Lung (tissue), 11 donors: ENCODE measurements at regions not wholly inside any gene's neighbourhood (a gene's known extent, or its start where the extent isn't known, plus 50 kb on each side); places are given as distances from the start of the nearest gene placed in this dataset.
A peak's percentile ranks its signal among the peaks of the same experiment; 100 is the strongest.

ENCODE experiments used
- ATAC-seq: fragments of 200-7000 bp; cut with Tn5 transposase; one replicate; pipeline ENCODE4 v1.9.1; 2020; ENCODE audit warnings: moderate number of reproducible peaks; ENCODE audit not compliant: insufficient read depth, low FRiP score
- DNase-seq, 3 donors: peaks; one replicate each; pipeline ENCODE4 v3.0.0-alpha.2; 2013 to 2017
- H3K27ac ChIP-seq, 2 donors: one replicate each; pipeline ENCODE4 v1.5.1; 2013; ENCODE audit warnings: mild to moderate bottlenecking in 2 of 2, moderate library complexity in 2 of 2, control low read depth in 1 of 2, inconsistent platforms in 1 of 2, low read depth in 1 of 2, low read length in 1 of 2
- H3K27me3 ChIP-seq, 3 donors: one replicate each; pipeline ENCODE4 v1.5.1; 2013; ENCODE audit warnings: low read length in 2 of 3; ENCODE audit not compliant: control insufficient read depth in 3 of 3, insufficient read depth in 3 of 3
- H3K36me3 ChIP-seq, 4 donors: one replicate each; pipeline ENCODE4 v1.5.1; 2013; ENCODE audit warnings: low read length in 4 of 4, mild to moderate bottlenecking in 1 of 4, moderate library complexity in 1 of 4; ENCODE audit not compliant: control insufficient read depth in 4 of 4, insufficient read depth in 4 of 4
- H3K4me1 ChIP-seq, 5 donors: one replicate each; pipeline ENCODE4 v1.5.1; 2013; ENCODE audit warnings: low read length in 5 of 5, mild to moderate bottlenecking in 2 of 5, moderate library complexity in 1 of 5; ENCODE audit not compliant: control insufficient read depth in 5 of 5, insufficient read depth in 5 of 5
- H3K4me3 ChIP-seq: one replicate; pipeline ENCODE4 v1.5.1; 2013; ENCODE audit warnings: mild to moderate bottlenecking, control low read depth, moderate library complexity
- H3K9ac ChIP-seq, 2 donors: one replicate each; pipeline ENCODE4 v1.5.1; 2013; ENCODE audit warnings: low read length in 2 of 2, control low read depth in 1 of 2; ENCODE audit not compliant: insufficient read depth in 1 of 2
- H3K9me3 ChIP-seq, 4 donors: one replicate each; pipeline ENCODE4 v1.5.1; 2013; ENCODE audit warnings: low read length in 3 of 4, mild to moderate bottlenecking in 1 of 4, moderate library complexity in 1 of 4; ENCODE audit not compliant: control insufficient read depth in 4 of 4, insufficient read depth in 3 of 4
- WGBS, 2 donors: extraction: QIAGEN DNeasy Blood & Tissue Kit; methylation state at CpG; one replicate each; pipeline ENCODE4 v1.1.7; 2013; 5-methylcytosine and 5-hydroxymethylcytosine counted together
- TF ChIP-seq, protein P1 (sequence below): IDR thresholded peaks from 2 replicates; pipeline ENCODE4 v1.5.1; 2012; ENCODE audit warnings: mild to moderate bottlenecking; ENCODE audit errors: control extremely low read depth, extremely low read depth
- donor health status: control.
- donor health status: control.
- donor health status: Bipolar disorder and iron deficiency.
- donor health status: healthy.
- donor health status: DM: yes; HTN: yes; CAD: no.

DNA sequence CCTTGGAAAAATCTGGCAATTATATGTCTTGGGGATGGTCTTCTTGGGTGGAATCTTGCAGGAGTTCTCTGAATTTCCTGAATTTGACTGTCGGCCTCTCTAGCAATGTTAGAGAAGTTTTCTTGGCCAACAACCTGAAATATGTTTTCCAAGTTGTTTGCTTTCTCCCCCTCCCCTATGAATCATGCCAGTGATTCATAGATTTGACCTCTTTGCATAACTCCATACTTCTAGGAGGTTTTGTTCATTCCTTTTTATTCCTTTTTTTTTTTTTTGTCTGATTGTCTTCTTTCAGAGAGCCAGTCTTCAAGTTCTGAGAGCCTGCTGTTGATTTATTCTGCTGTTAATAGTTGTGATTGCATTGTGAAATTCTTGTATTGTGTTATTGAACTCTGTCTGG, 56.7 kb upstream of the SLC44A1 start:
- TF ChIP-seq, protein P1, sequence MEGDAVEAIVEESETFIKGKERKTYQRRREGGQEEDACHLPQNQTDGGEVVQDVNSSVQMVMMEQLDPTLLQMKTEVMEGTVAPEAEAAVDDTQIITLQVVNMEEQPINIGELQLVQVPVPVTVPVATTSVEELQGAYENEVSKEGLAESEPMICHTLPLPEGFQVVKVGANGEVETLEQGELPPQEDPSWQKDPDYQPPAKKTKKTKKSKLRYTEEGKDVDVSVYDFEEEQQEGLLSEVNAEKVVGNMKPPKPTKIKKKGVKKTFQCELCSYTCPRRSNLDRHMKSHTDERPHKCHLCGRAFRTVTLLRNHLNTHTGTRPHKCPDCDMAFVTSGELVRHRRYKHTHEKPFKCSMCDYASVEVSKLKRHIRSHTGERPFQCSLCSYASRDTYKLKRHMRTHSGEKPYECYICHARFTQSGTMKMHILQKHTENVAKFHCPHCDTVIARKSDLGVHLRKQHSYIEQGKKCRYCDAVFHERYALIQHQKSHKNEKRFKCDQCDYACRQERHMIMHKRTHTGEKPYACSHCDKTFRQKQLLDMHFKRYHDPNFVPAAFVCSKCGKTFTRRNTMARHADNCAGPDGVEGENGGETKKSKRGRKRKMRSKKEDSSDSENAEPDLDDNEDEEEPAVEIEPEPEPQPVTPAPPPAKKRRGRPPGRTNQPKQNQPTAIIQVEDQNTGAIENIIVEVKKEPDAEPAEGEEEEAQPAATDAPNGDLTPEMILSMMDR: no peak
- Histone ChIP-seq H3K9ac (no peak overlapping the region), H3K27me3 (no peaks in the 10 kb centered on the region), H3K4me1 (peaks cover 0 to 2% (median 0%) of the 10 kb centered on the region in 5 donors), H3K36me3 (no peaks in the 10 kb centered on the region), H3K9me3 (no peaks in the 10 kb centered on the region), H3K4me3 (no peak overlapping the region), H3K27ac (no peak overlapping the region)
- no peak for DNase-seq
- WGBS, 2 donors: 46 to 64% methylated on average over 1 of the region's 1 CpG
- ATAC-seq: no peak

DNA sequence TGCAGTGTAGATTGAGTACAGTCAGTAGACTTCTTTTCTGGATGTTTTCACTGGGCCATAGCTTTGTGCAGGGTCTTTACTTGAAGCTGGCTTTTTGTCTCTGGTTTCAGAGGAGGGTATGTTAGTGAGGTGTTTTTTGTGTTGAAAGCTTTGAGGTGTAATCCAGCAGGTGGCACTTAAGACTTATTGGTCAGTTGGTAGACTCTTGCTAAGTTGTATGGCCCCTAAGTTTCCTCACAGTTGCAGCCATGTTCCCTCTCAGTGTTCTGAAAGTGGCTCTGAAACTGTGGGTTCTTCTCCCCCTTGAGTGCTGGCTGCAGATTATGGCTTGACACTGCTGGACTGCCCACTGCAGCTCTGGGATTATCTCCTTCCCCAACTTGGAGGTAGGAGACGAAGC, 55.7 kb upstream of the SLC44A1 start:
- WGBS, 2 donors: 95 to 100% methylated on average over 1 of the region's 1 CpG
- Histone ChIP-seq H3K36me3 (no peaks in the 10 kb centered on the region), H3K27ac (no peak overlapping the region), H3K4me3 (no peak overlapping the region), H3K9me3 (no peaks in the 10 kb centered on the region), H3K27me3 (no peaks in the 10 kb centered on the region), H3K4me1 (peaks cover 0 to 2% (median 0%) of the 10 kb centered on the region in 5 donors), H3K9ac (no peak overlapping the region)
- ATAC-seq: no peak
- no peak for DNase-seq
- TF ChIP-seq, protein P1: no peak

DNA sequence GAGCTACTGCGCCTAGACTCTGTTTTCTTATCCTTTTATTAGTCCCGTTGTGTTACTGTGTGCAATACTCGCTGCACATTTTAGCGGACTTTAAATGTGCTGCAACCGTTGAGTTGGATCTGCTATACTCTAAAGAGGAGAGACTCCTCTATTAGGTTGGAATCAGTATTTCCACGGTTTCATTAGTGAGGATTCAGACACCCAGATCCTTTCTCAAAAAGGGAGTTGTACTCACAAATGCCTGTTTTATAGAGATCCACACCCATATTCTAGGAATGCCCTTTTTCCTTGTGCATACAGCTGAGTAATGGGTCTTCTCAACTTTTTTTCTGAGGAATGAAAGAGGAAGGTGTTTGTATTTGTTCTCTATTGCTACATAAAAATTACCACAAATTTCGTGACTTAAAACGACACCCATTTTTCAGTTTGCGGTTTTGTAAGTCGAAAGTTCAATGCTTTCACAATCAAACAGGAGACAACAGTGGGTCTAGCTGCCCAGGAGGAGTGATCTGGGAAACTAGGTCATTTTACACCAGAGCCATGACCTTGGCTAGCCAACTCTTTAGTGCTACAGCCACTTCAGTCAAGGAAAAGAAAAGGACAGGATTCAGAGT, 52.8 kb upstream of the SLC44A1 start:
- no peaks in the 10 kb centered on the region for H3K36me3 ChIP-seq
- 40 to 60% methylated on average over 10 of the region's 10 CpGs for WGBS, 2 donors
- TF ChIP-seq, protein P1: no peak
- ATAC-seq: peak; percentile 75
- H3K9ac ChIP-seq: no peak overlapping the region
- H3K27ac ChIP-seq: no peak overlapping the region
- no peak overlapping the region for H3K4me3 ChIP-seq
- H3K9me3 ChIP-seq: no peaks in the 10 kb centered on the region
- H3K27me3 ChIP-seq: no peaks in the 10 kb centered on the region
- H3K4me1 ChIP-seq: peaks cover 0 to 2% (median 0%) of the 10 kb centered on the region in 5 donors
- no peak for DNase-seq

DNA sequence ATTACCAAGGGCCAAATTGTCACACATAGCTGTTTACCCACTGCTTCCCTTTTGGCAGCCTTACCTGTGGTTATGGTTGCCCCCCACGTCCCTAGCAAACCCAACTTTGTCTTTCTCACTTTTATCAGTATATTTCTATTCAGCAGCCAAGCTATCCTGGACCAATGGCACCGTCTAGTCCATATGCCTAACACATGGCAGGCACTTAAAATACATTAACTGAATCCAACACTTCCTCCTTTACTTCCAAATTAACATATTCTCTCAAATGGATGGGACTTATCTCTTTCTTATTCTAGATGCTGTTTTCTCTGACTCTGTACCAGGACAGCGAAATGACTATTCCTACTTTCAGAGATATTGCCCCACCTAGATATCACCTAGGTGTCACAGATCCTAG, 50.9 kb upstream of the SLC44A1 start:
- Histone ChIP-seq H3K27ac (no peak overlapping the region), H3K9ac (no peak overlapping the region), H3K4me1 (peaks cover 0 to 2% (median 0%) of the 10 kb centered on the region in 5 donors), H3K36me3 (no peaks in the 10 kb centered on the region), H3K4me3 (no peak overlapping the region), H3K9me3 (no peaks in the 10 kb centered on the region), H3K27me3 (no peaks in the 10 kb centered on the region)
- DNase-seq: no peak
- TF ChIP-seq, protein P1: no peak
- WGBS, 2 donors: 61 to 73% methylated on average over 3 of the region's 3 CpGs
- ATAC-seq: no peak
